Mesenchymal stem cell (in vitro differentiated cells and primary cell): ENCODE measurements at regions not wholly inside any gene's neighbourhood (a gene's known extent, or its start where the extent isn't known, plus 50 kb on each side); places are given as distances from the start of the nearest gene placed in this dataset.

Source experiments
- DNase-seq: peaks from one replicate; pipeline ENCODE4 v3.0.0-alpha.2; 2013
- H2AFZ ChIP-seq: one replicate; pipeline ENCODE4 v1.6.1; 2013; ENCODE audit warnings: low read depth, mild to moderate bottlenecking, control low read depth, inconsistent platforms, low read length, moderate library complexity
- H2AK5ac ChIP-seq: 2 replicates; pipeline ENCODE4 v1.6.1; 2013; ENCODE audit warnings: low read length, moderate library complexity, mild to moderate bottlenecking, inconsistent platforms; ENCODE audit not compliant: severe bottlenecking
- H2BK120ac ChIP-seq: one replicate; pipeline ENCODE4 v1.6.1; 2013; ENCODE audit warnings: low read depth, mild to moderate bottlenecking, inconsistent platforms, low read length, moderate library complexity
- H2BK12ac ChIP-seq, 2 experiments: one replicate each; pipeline ENCODE4 v1.6.1; 2013; ENCODE audit warnings: inconsistent platforms in 2 of 2, low read length in 2 of 2, mild to moderate bottlenecking in 2 of 2, moderate library complexity in 2 of 2, control low read depth in 1 of 2
- H2BK15ac ChIP-seq: one replicate; pipeline ENCODE4 v1.6.1; 2013; ENCODE audit warnings: mild to moderate bottlenecking, low read depth, inconsistent platforms; ENCODE audit not compliant: poor library complexity, severe bottlenecking
- H2BK5ac ChIP-seq: 2 replicates; pipeline ENCODE4 v1.6.1; 2013; ENCODE audit warnings: low read depth, mild to moderate bottlenecking, low read length, control low read depth, inconsistent platforms; ENCODE audit not compliant: poor library complexity, severe bottlenecking
- H3K14ac ChIP-seq, 2 experiments: one replicate each; pipeline ENCODE4 v1.6.1; 2013; ENCODE audit warnings: inconsistent platforms in 2 of 2, low read length in 2 of 2, control low read depth in 1 of 2, mild to moderate bottlenecking in 1 of 2, moderate library complexity in 1 of 2
- H3K18ac ChIP-seq, 2 experiments: one replicate each; pipeline ENCODE4 v1.6.1; 2013; ENCODE audit warnings: inconsistent platforms in 2 of 2, low read length in 2 of 2, control low read depth in 1 of 2, low read depth in 1 of 2, mild to moderate bottlenecking in 1 of 2
- H3K23ac ChIP-seq, 2 experiments: one replicate each; pipeline ENCODE4 v1.6.1; 2013; ENCODE audit warnings: inconsistent platforms in 2 of 2, low read length in 2 of 2, mild to moderate bottlenecking in 2 of 2, moderate library complexity in 2 of 2, control low read depth in 1 of 2
- H3K27ac ChIP-seq: 2 replicates; pipeline ENCODE4 v1.5.1; 2013; ENCODE audit warnings: mild to moderate bottlenecking, moderate library complexity, low read length, control low read depth, inconsistent platforms; ENCODE audit not compliant: poor library complexity, severe bottlenecking
- H3K27me3 ChIP-seq, 2 experiments: 2 replicates each; pipeline versions ENCODE4 v1.6.1 to v1.7.0; 2013; ENCODE audit warnings: low read length in 2 of 2, mild to moderate bottlenecking in 2 of 2, moderate library complexity in 2 of 2, control low read depth in 1 of 2, inconsistent platforms in 1 of 2; ENCODE audit not compliant: control insufficient read depth in 1 of 2, insufficient read depth in 1 of 2
- H3K36me3 ChIP-seq, 2 experiments: 2 replicates each; pipeline versions ENCODE4 v1.6.1 to v1.7.0; 2013; ENCODE audit warnings: low read length in 2 of 2, control low read depth in 1 of 2, inconsistent platforms in 1 of 2, low read depth in 1 of 2, mild to moderate bottlenecking in 1 of 2; ENCODE audit not compliant: insufficient read depth in 2 of 2, control insufficient read depth in 1 of 2
- H3K4ac ChIP-seq, 2 experiments: one replicate each; pipeline ENCODE4 v1.6.1; 2013; ENCODE audit warnings: inconsistent platforms in 2 of 2, low read length in 2 of 2, mild to moderate bottlenecking in 2 of 2, moderate library complexity in 2 of 2, control low read depth in 1 of 2, low read depth in 1 of 2
- H3K4me1 ChIP-seq: 2 replicates; pipeline ENCODE4 v1.6.1; 2013; ENCODE audit warnings: low read depth, low read length, control low read depth; ENCODE audit not compliant: control insufficient read depth, insufficient read depth
- H3K4me2 ChIP-seq: 2 replicates; pipeline ENCODE4 v1.6.1; 2013; ENCODE audit warnings: low read length, mild to moderate bottlenecking, inconsistent platforms; ENCODE audit not compliant: poor library complexity, severe bottlenecking
- H3K4me3 ChIP-seq, 2 experiments: 2 replicates each; pipeline versions ENCODE4 v1.5.1 to v1.7.0; 2013; ENCODE audit warnings: low read length in 2 of 2, mild to moderate bottlenecking in 2 of 2, control low read depth in 1 of 2, low read depth in 1 of 2; ENCODE audit not compliant: insufficient read depth in 1 of 2
- H3K79me1 ChIP-seq: replicated peaks from 2 replicates; pipeline ENCODE4 v1.6.1; 2013; ENCODE audit warnings: mild to moderate bottlenecking, control low read depth, low read length, inconsistent platforms; ENCODE audit not compliant: poor library complexity, severe bottlenecking
- H3K9ac ChIP-seq: 2 replicates; pipeline ENCODE4 v1.7.0; 2013; ENCODE audit warnings: mild to moderate bottlenecking, low read length, moderate library complexity
- H3K9me3 ChIP-seq: 2 replicates; pipeline ENCODE4 v1.7.0; 2013; ENCODE audit warnings: mild to moderate bottlenecking, low read length; ENCODE audit not compliant: control insufficient read depth
- H4K8ac ChIP-seq: one replicate; pipeline ENCODE4 v1.6.1; 2013; ENCODE audit warnings: inconsistent platforms, mild to moderate bottlenecking, low read length, moderate library complexity
- H4K91ac ChIP-seq: one replicate; pipeline ENCODE4 v1.6.1; 2013; ENCODE audit warnings: mild to moderate bottlenecking, low read length, inconsistent platforms
- WGBS: methylation state at CpG from one replicate; pipeline ENCODE4 v1.1.7; 2013; ENCODE audit warnings: mixed read lengths; 5-methylcytosine and 5-hydroxymethylcytosine counted together

- no peak overlapping the region for H4K8ac ChIP-seq
- H3K4me1 ChIP-seq = peaks cover 20% of the 10 kb centered on the region
- H3K4ac ChIP-seq = peak overlapping the region in 1 of 2 experiments; percentile 59
- DNase-seq = no peak
- no peaks in the 10 kb centered on the region for H3K9me3 ChIP-seq
- H3K79me1 ChIP-seq = no peaks in the 10 kb centered on the region
- H3K18ac ChIP-seq = peak overlapping the region in 1 of 2 experiments; percentile 97
- no peak overlapping the region for H3K4me2 ChIP-seq
- peaks cover 0 to 26% of the 10 kb centered on the region in 2 experiments for H3K27me3 ChIP-seq
- H2BK120ac ChIP-seq = peak overlapping the region; percentile 34
- no peak overlapping the region for H4K91ac ChIP-seq
- H3K23ac ChIP-seq = no peak overlapping the region
- no peak overlapping the region for H3K14ac ChIP-seq
- H2AK5ac ChIP-seq = peak overlapping the region; percentile 100
- no peaks in the 10 kb centered on the region for H3K36me3 ChIP-seq
- H2BK5ac ChIP-seq = peak overlapping the region; percentile 47
- 96% methylated on average over 8 of the region's 8 CpGs for WGBS
- H3K27ac ChIP-seq = no peak overlapping the region
- H2AFZ ChIP-seq = no peak overlapping the region
- H2BK15ac ChIP-seq = no peak overlapping the region
- peak overlapping the region in 1 of 2 experiments; percentile 39 for H3K4me3 ChIP-seq
- H2BK12ac ChIP-seq = peak overlapping the region; percentile 18 to 83
- peak overlapping the region; percentile 75 for H3K9ac ChIP-seq
These were observed 50.1 kb upstream of the SETD7 start for GRCh38 chr4:139606103-139606502.
